HG03342 (cell line): ENCODE measurements at regions not wholly inside any gene's neighbourhood (a gene's known extent, or its start where the extent isn't known, plus 50 kb on each side); places are given as distances from the start of the nearest gene placed in this dataset.
"Not testable (repeated sequence)": the region's sequence is repeated elsewhere in the genome, so short reads cannot be mapped to it uniquely, and the experiment has no call there.

Experiments used
- ATAC-seq: cut with Tn5 transposase; IDR thresholded peaks from one replicate; pipeline ENCODE4 v1.9.1; 2021; ENCODE audit warnings: mild to moderate bottlenecking, moderate library complexity; ENCODE audit not compliant: unreplicated experiment

GRCh38 chr6:6474170-6474920 is 114.2 kb upstream of the LY86 start:
- ATAC-seq = no peak

- ATAC-seq = no peak
These were observed 108.7 kb upstream of the LY86 start for GRCh38 chr6:6479785-6480184.

- no peak for ATAC-seq
These were observed 106.3 kb upstream of the LY86 start for GRCh38 chr6:6482256-6482655.

- no peak for ATAC-seq
These were observed 105.4 kb upstream of the LY86 start for GRCh38 chr6:6483168-6483567.

- ATAC-seq = no peak
These were observed 104.8 kb upstream of the LY86 start for GRCh38 chr6:6483733-6484132.

- ATAC-seq = no peak
These were observed 103.8 kb upstream of the LY86 start for GRCh38 chr6:6484681-6485080.

- no peak for ATAC-seq
These were observed 101.9 kb upstream of the LY86 start for GRCh38 chr6:6486595-6486994.

GRCh38 chr6:6491761-6492160 is 96.8 kb upstream of the LY86 start:
- ATAC-seq = no peak

- no peak for ATAC-seq
These were observed 95.8 kb upstream of the LY86 start for GRCh38 chr6:6492675-6493074.

- ATAC-seq = not testable (repeated sequence)
These were observed 94.4 kb upstream of the LY86 start for GRCh38 chr6:6494139-6494538.

GRCh38 chr6:6494677-6495076 is 93.8 kb upstream of the LY86 start:
- no peak for ATAC-seq

GRCh38 chr6:6495851-6496250 is 92.7 kb upstream of the LY86 start:
- ATAC-seq = no peak

- no peak for ATAC-seq
These were observed 91.0 kb upstream of the LY86 start for GRCh38 chr6:6497541-6497940.

- no peak for ATAC-seq
These were observed 90.5 kb upstream of the LY86 start for GRCh38 chr6:6497976-6498375.

- ATAC-seq = no peak
These were observed 85.3 kb upstream of the LY86 start for GRCh38 chr6:6503191-6503590.

- no peak for ATAC-seq
These were observed 83.4 kb upstream of the LY86 start for GRCh38 chr6:6505111-6505510.

GRCh38 chr6:6508643-6509042 is 79.9 kb upstream of the LY86 start:
- no peak for ATAC-seq

GRCh38 chr6:6509284-6509683 is 79.2 kb upstream of the LY86 start:
- ATAC-seq = no peak

GRCh38 chr6:6512711-6513110 is 75.8 kb upstream of the LY86 start:
- no peak for ATAC-seq

- no peak for ATAC-seq
These were observed 72.6 kb upstream of the LY86 start for GRCh38 chr6:6515691-6516607.

- ATAC-seq = no peak
These were observed 71.7 kb upstream of the LY86 start for GRCh38 chr6:6516666-6517458.
